ENCODE measurements at regions not wholly inside any gene's neighbourhood (a gene's known extent, or its start where the extent isn't known, plus 50 kb on each side); places are given as distances from the start of the nearest gene placed in this dataset.

DNA sequence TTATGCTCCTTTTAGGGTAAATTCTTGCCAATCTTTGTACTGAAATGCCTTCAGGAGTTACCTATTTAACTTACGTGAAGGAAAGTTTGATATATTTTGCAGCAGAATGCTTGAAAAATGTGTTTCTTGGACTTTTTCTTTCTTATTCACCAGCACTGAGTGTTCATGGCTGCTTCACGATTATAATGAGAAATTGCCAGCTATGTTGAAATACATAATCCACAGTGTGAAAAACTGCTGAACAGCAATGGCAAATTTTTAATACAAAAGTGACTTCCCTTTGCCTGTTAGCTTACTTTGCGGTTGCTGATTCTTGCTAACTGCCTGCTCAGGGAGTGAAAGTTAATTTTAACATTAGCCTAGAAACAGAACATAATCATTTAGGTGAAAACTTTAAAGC is 153.8 kb upstream of the SLC4A4 start:
- TF ChIP-seq, protein P1, sequence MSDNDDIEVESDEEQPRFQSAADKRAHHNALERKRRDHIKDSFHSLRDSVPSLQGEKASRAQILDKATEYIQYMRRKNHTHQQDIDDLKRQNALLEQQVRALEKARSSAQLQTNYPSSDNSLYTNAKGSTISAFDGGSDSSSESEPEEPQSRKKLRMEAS (IDR thresholded peaks at IDR 0.05): no peak
- TF ChIP-seq TAF1 (IDR thresholded peaks at IDR 0.05; ENCODE audit: low read depth): no peak
- no peak for TF ChIP-seq RAD21 (IDR thresholded peaks at IDR 0.05; ENCODE audit: low read depth)
- TF ChIP-seq ZBTB7A (IDR thresholded peaks at IDR 0.05; ENCODE audit: low read depth): no peak
- TF ChIP-seq FOXM1 (IDR thresholded peaks at IDR 0.05; ENCODE audit: borderline replicate concordance, low read depth): no peak
- TF ChIP-seq YY1 (IDR thresholded peaks at IDR 0.05; ENCODE audit: low read depth): no peak
- no peak for TF ChIP-seq EP300 (IDR thresholded peaks at IDR 0.05; ENCODE audit: borderline replicate concordance)
- TF ChIP-seq TCF12 (IDR thresholded peaks at IDR 0.05; ENCODE audit: low read depth): no peak
- no peak for TF ChIP-seq TEAD4 (IDR thresholded peaks at IDR 0.05)
- no peak for TF ChIP-seq CREB1 (IDR thresholded peaks at IDR 0.05; ENCODE audit: low read depth)
- no peak for TF ChIP-seq NFIC (IDR thresholded peaks at IDR 0.05)
- no peak for TF ChIP-seq EGR1 (IDR thresholded peaks at IDR 0.05)
